GM18870 (cell line): ENCODE measurements at regions not wholly inside any gene's neighbourhood (a gene's known extent, or its start where the extent isn't known, plus 50 kb on each side); places are given as distances from the start of the nearest gene placed in this dataset.

Experiments used
- ATAC-seq: cut with Tn5 transposase; IDR thresholded peaks from one replicate; pipeline ENCODE4 v1.9.1; 2021; ENCODE audit warnings: moderate library complexity; ENCODE audit not compliant: unreplicated experiment

- no peak for ATAC-seq
Observed at GRCh38 chr11:98564881-98565280, 455.9 kb upstream of the CNTN5 start.

- ATAC-seq, result no peak
Observed at GRCh38 chr11:98565311-98565710, 455.4 kb upstream of the CNTN5 start.

DNA sequence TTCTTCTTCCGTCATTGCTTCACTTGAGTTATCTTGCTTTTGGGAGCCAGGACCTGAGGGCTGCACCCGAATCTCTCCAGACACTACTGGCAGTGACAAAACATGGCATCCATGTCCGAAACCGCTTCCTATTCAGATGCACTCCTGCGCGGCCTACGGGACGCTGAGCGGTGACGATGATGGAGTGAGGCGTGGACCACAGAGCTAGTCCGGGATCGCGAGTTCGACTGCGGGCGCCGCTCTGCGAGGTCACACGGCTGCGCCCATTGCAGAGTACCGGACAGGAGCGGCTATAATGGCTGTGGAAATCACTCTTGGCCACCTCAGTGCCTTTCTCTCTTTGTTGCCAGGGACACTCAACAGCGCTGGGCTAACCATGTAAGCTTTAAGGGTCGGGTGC, 453.8 kb upstream of the CNTN5 start:
- no peak for ATAC-seq

- ATAC-seq, result no peak
Observed at GRCh38 chr11:98568013-98568412, 452.7 kb upstream of the CNTN5 start.

- no peak for ATAC-seq
Observed at GRCh38 chr11:98572941-98573340, 447.8 kb upstream of the CNTN5 start.

GRCh38 chr11:98587884-98588283, 432.9 kb upstream of the CNTN5 start:
- no peak for ATAC-seq

DNA sequence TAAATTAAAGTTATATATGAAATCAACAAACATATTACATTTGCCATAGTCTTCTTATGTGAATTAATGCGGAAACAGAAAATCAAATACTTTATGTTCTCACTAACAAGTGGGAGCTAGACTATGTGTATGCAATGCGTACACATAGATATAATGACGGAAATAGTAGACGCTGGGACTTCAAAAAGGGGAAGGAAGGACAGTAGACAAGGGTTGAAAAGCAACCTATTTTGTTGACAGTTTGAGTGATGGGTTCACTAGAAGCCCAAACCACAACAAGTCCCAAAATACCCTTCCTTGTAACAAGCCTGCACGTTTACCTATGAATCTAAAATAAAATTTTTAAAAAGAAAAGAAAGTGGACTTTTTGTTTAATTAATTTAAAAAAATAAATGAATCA, 430.8 kb upstream of the CNTN5 start:
- ATAC-seq, result no peak

GRCh38 chr11:98600103-98600502, 420.6 kb upstream of the CNTN5 start:
- no peak for ATAC-seq

GRCh38 chr11:98600786-98601773, 419.7 kb upstream of the CNTN5 start:
- no peak for ATAC-seq

DNA sequence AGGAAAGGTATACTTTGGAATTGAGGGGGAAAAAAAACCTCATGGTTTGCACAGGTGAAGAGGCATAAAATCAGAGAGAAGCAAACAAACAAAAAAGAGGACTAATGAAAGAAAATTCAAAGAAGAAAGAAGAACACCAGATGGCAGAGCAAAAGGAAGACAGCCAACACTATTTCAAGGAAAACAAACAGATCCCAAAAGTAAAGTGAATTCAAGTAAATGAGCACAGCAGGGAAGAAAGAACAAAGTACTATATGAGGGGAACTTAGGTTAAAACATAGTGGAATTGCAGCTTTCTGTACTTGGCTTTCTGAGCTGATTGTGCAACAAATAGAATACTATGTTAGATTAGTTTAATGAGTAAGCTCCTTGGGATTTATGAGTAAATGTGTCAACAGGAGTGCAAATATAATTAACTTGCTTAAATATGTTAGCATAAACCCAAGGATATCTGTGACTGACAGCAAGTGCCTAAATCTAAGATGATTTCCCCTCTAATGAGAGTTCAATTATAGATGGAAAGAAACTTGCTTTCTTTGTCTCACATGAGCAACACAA, 404.6 kb upstream of the CNTN5 start:
- ATAC-seq, result no peak

DNA sequence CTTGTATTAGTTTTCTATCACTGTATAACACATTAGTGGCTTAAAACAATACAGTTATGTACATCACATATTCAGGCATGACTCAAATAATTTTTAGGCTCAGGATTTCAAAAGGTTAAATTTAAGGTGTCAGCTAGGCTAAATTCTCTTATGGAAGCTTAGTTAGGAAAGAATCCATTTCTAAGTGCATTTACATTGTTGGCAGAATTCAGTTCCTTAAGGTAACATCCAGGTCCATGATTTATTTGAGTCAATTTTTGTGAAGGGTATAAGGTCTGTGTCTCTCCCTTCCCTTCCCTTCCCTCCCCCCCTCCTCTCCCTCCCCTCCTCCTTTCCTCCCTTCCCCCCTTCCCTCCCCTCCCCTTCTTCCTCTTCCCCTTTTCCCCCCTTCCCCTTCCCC, 399.0 kb upstream of the CNTN5 start:
- no peak for ATAC-seq

- no peak for ATAC-seq
Observed at GRCh38 chr11:98625526-98625925, 395.2 kb upstream of the CNTN5 start.

- ATAC-seq, result no peak
Observed at GRCh38 chr11:98630736-98631135, 390.0 kb upstream of the CNTN5 start.

GRCh38 chr11:98657711-98658110, 363.0 kb upstream of the CNTN5 start:
- no peak for ATAC-seq

- ATAC-seq, result no peak
Observed at GRCh38 chr11:98659431-98659830, 361.3 kb upstream of the CNTN5 start.

DNA sequence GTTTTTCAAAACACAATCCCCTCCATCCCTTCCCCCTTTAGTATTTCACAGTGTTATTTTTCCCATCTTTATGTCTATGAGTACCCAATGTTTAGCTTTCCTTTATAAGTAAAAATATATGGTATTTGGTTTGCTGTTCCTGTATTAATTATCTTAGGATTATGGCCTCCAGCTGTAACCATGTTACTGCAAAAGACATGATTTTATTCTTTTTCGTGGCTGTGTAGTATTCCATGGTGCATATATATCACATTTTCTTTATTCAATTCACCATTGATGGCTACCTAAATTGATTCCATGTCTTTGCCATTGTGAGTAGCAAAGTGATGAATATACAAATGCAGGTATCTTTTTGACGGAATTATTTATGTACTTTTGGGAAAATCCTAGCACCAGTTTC, 346.4 kb upstream of the CNTN5 start:
- ATAC-seq, result no peak

DNA sequence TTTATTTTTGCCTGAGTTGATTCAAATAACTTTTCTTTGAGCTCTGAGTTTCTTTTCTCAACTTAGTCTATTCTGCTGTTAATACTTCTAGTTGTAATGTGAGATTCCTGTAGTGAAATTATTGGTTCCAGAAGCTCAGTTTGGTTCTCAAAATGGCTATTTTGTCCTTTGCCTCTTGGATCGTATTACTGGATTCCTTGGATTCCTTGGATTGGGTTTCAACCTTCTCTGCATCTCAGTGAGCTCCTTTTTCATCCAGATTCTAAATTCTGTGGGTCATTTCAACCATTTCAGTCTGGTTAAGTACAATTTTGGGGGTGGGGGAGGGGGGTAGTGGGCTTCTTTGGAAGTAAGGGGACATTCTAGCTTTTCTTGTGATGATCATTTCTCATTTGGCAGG, 341.1 kb upstream of the CNTN5 start:
- no peak for ATAC-seq

DNA sequence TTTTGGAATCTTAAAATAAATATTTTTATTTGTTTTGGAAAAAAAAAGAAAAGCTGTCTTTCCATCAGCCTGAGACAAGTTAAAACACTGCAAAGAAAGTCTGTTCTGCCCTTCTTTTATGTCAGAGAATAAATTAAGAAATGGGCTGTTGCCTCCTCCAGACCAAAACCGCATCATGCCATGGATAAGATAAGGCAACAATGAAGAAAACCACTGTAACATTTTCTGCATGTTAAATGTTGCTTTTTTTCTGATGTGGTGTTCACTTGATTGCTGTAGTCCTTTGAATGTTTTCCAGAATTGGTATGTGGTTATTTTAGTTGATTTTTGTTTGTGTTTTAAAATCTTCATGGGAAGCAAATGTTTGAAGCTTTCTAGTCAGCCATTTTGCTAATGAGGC, 319.2 kb upstream of the CNTN5 start:
- no peak for ATAC-seq

DNA sequence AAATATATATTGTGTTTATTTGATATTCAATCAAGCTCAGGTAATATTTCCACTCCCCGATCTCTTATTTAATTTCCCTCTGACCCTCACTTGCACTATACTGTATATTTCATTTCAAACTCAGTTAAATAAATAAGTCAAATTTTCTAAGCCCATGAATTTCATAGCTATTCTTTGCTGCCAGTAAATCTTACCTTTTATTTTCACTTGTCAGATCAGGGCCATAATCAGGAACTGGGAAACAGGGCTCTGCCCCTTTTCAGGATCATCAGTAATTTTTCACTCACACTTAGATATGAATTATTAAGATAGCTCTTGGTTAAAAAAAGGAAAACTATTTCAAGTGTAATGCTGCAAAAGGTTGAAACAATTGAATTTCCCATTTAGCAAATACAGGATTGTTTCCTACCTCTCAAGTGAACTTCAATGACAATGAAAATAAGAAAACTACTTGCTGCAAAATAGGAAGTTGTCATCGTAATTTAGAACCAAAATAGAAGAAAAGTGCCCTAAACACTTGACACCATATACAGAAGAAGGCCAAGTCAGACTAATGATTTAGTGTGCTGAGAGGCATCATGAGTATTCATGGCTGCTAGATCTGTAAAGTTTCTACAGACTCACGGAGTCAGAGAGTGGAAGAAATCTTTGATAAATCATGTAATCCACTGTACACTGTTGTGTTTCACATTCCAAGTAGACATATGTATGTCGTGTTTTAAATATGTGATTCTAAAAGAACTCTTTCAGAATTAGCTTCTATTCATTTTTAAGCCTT, 316.8 kb upstream of the CNTN5 start:
- no peak for ATAC-seq

- ATAC-seq, result no peak
Observed at GRCh38 chr11:98710026-98710425, 310.7 kb upstream of the CNTN5 start.

GRCh38 chr11:98710986-98711385, 309.8 kb upstream of the CNTN5 start:
- ATAC-seq, result no peak

- no peak for ATAC-seq
Observed at GRCh38 chr11:98720951-98721350, 299.8 kb upstream of the CNTN5 start.
